K562 (cell line): ENCODE measurements at regions not wholly inside any gene's neighbourhood (a gene's known extent, or its start where the extent isn't known, plus 50 kb on each side); places are given as distances from the start of the nearest gene placed in this dataset.

Experiments used
- DPF2 ChIP-seq: fragments of 450-650 bp; IDR thresholded peaks from 2 replicates; pipeline ENCODE4 v1.6.1; 2016
- ETV5 ChIP-seq: sonication (generic); formaldehyde crosslinking; IDR thresholded peaks from 2 replicates; pipeline ENCODE4 v1.4.0; 2020; ENCODE audit warnings: low read depth, mild to moderate bottlenecking, missing genetic modification reagents
- GATA2 ChIP-seq: sonication (generic); formaldehyde crosslinking; IDR thresholded peaks from 2 replicates; pipeline ENCODE4 v1.4.0; 2020; ENCODE audit warnings: mild to moderate bottlenecking, missing genetic modification reagents
- HMG20A ChIP-seq: fragments of 450-650 bp; formaldehyde crosslinking; conservative IDR thresholded peaks from 2 replicates; pipeline ENCODE4 v1.4.0; 2020; ENCODE audit warnings: mild to moderate bottlenecking, mixed read lengths
- NR2C1 ChIP-seq, 2 experiments: fragments of 450-650 bp; IDR thresholded peaks; 2 replicates each; pipeline ENCODE4 v1.6.1; 2017; ENCODE audit warnings: mild to moderate bottlenecking in 2 of 2, antibody characterized with exemption in 1 of 2, inconsistent platforms in 1 of 2, missing compliant biosample characterization in 1 of 2, missing genetic modification characterization in 1 of 2
- PBX2 ChIP-seq, 2 experiments: IDR thresholded peaks in 1 of 2; conservative IDR thresholded peaks in 1 of 2; 2 replicates each; pipeline ENCODE4 v1.6.1; 2016; ENCODE audit warnings: low read depth in 2 of 2, mild to moderate bottlenecking in 1 of 2, missing compliant biosample characterization in 1 of 2, missing genetic modification characterization in 1 of 2, moderate library complexity in 1 of 2
- PTTG1 ChIP-seq: fragments of 450-650 bp; IDR thresholded peaks from 2 replicates; pipeline ENCODE4 v1.6.1; 2016; ENCODE audit warnings: low read depth, mild to moderate bottlenecking, missing genetic modification characterization, missing compliant biosample characterization
- SAP30 ChIP-seq: fragments of 200-600 bp; sonication (generic); IDR thresholded peaks from 2 replicates; pipeline ENCODE4 v1.6.1; 2012; ENCODE audit warnings: borderline replicate concordance, low read depth, mild to moderate bottlenecking, moderate library complexity, low read length, control low read depth, inconsistent platforms; ENCODE audit not compliant: insufficient read depth, poor library complexity, severe bottlenecking
- TBP ChIP-seq: optimal IDR thresholded peaks from 2 replicates; pipeline ENCODE3; 2011; ENCODE audit warnings: low read depth, low read length, improper control_type of control experiment
- ZFP30 ChIP-seq: fragments of 250-450 bp; sonication (Bioruptor Pico); IDR thresholded peaks from 2 replicates; pipeline ENCODE4 v1.8.0; 2022; ENCODE audit warnings: moderate library complexity, mild to moderate bottlenecking, inconsistent platforms, borderline replicate concordance
- ZNF175 ChIP-seq: fragments of 200-800 bp; sonication (Bioruptor generic); IDR thresholded peaks from 2 replicates; pipeline ENCODE4 v1.6.1; 2016; ENCODE audit warnings: low read depth, mild to moderate bottlenecking, missing genetic modification characterization, missing compliant biosample characterization
- ZNF316 ChIP-seq: fragments of 450-650 bp; IDR thresholded peaks from 2 replicates; pipeline ENCODE4 v1.6.1; 2016
- ZNF445 ChIP-seq: fragments of 250-450 bp; sonication (Bioruptor Pico); IDR thresholded peaks from 2 replicates; pipeline ENCODE4 v1.4.0; 2020; ENCODE audit warnings: low read depth, mild to moderate bottlenecking, moderate library complexity
- ZNF644 ChIP-seq: fragments of 200-800 bp; sonication (Bioruptor generic); IDR thresholded peaks from 2 replicates; pipeline ENCODE4 v1.6.1; 2016; ENCODE audit warnings: low read depth, missing genetic modification characterization, missing compliant biosample characterization
- TF ChIP-seq, protein P1 (sequence below): sonication (generic); formaldehyde crosslinking; IDR thresholded peaks from 2 replicates; pipeline ENCODE4 v1.8.1; 2023; ENCODE audit warnings: mild to moderate bottlenecking, missing genetic modification reagents
- TF ChIP-seq, protein P2 (sequence below): fragments of 450-650 bp; conservative IDR thresholded peaks from 2 replicates; pipeline ENCODE4 v1.6.1; 2016; ENCODE audit warnings: missing genetic modification characterization, low read depth, mild to moderate bottlenecking, missing compliant biosample characterization, moderate library complexity

DNA sequence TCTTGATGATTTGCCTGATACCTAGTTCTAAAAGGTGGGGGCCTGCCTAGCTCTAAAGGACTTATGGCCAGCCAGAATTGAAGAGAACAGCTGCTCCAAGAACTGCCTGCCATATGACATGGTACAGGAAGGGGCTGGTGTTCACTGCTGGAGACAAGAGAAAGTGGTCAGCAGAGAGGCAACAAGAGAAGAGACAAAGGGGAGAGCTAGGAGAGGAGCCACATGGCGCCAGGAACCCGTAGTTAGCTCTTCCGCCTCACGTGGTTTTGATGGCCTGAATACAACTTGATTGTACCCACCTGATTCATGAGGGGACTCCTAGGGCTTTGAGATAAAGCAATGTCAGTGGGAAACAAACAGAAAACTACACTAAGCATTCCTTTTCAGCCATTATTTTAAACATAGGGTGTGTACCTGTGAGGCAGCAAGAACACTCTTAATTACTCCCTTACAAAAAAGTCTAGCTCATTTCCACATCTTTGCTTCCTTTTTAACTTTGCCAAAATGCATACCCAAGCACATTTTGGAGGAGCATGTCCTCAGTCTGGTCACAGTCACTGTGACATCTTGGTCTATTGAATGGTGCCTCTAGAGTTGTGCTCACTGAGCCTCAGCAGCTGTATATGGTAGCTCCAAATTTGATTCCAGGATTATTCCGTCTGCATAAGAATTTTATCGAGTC, 71.6 kb downstream of the CCDC71L start (continued):
- TF ChIP-seq PTTG1 (tag), result no peak
- peak; percentile 48; the same call in 1 of the 2 replicates for TF ChIP-seq ZNF644
- peak; percentile 29; the same call in 1 of the 2 replicates for TF ChIP-seq DPF2
- TF ChIP-seq HMG20A (CRISPR knock-in tag), result no peak
- no peak for TF ChIP-seq ZNF175 (CRISPR knock-in tag)
- no peak for TF ChIP-seq ZFP30 (CRISPR knock-in tag)
- no peak for TF ChIP-seq PBX2 (CRISPR knock-in tag; IDR thresholded peaks at IDR 0.05; ENCODE audit: low read depth)
- 0 out of 2 replicates have a peak, but pooled peaks have one; percentile 26 for TF ChIP-seq PBX2 (tag; conservative IDR thresholded peaks at IDR 0.05; ENCODE audit: low read depth)
- no peak for TF ChIP-seq SAP30
- TF ChIP-seq ETV5 (CRISPR knock-in tag), result 0 out of 2 replicates have a peak, but pooled peaks have one; percentile 3
- TF ChIP-seq, protein P1, sequence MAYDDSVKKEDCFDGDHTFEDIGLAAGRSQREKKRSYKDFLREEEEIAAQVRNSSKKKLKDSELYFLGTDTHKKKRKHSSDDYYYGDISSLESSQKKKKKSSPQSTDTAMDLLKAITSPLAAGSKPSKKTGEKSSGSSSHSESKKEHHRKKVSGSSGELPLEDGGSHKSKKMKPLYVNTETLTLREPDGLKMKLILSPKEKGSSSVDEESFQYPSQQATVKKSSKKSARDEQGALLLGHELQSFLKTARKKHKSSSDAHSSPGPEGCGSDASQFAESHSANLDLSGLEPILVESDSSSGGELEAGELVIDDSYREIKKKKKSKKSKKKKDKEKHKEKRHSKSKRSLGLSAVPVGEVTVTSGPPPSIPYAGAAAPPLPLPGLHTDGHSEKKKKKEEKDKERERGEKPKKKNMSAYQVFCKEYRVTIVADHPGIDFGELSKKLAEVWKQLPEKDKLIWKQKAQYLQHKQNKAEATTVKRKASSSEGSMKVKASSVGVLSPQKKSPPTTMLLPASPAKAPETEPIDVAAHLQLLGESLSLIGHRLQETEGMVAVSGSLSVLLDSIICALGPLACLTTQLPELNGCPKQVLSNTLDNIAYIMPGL (CRISPR knock-in tag), result 0 out of 2 replicates have a peak, but pooled peaks have one; percentile 57
- no peak for TF ChIP-seq TBP
- TF ChIP-seq NR2C1 (IDR thresholded peaks at IDR 0.05), result no peak
- peak; percentile 5; the same call in 1 of the 2 replicates for TF ChIP-seq NR2C1 (tag; IDR thresholded peaks at IDR 0.05)
- TF ChIP-seq ZNF316, result peak; percentile 92
- TF ChIP-seq, protein P2, sequence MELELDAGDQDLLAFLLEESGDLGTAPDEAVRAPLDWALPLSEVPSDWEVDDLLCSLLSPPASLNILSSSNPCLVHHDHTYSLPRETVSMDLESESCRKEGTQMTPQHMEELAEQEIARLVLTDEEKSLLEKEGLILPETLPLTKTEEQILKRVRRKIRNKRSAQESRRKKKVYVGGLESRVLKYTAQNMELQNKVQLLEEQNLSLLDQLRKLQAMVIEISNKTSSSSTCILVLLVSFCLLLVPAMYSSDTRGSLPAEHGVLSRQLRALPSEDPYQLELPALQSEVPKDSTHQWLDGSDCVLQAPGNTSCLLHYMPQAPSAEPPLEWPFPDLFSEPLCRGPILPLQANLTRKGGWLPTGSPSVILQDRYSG, result 0 out of 2 replicates have a peak, but pooled peaks have one; percentile 29
- TF ChIP-seq ZNF445 (CRISPR knock-in tag), result no peak
- TF ChIP-seq GATA2, result no peak
